Ishikawa (cell line): ENCODE measurements at regions not wholly inside any gene's neighbourhood (a gene's known extent, or its start where the extent isn't known, plus 50 kb on each side); places are given as distances from the start of the nearest gene placed in this dataset.

Experiments used
- CEBPB ChIP-seq: IDR thresholded peaks from 2 replicates; pipeline ENCODE4 v1.6.1; 2012
- REST ChIP-seq: IDR thresholded peaks from 2 replicates; pipeline ENCODE4 v1.6.1; 2012; ENCODE audit warnings: low read depth, mild to moderate bottlenecking
- TCF12 ChIP-seq: IDR thresholded peaks from 2 replicates; pipeline ENCODE4 v1.6.1; 2012; ENCODE audit warnings: low read depth
- YY1 ChIP-seq: IDR thresholded peaks from 2 replicates; pipeline ENCODE4 v1.6.1; 2012; ENCODE audit warnings: low read depth
- TF ChIP-seq, protein P1 (sequence below): IDR thresholded peaks from 2 replicates; pipeline ENCODE4 v1.6.1; 2012

GRCh38 chr5:175325681-175326080 lies 118.3 kb downstream of the DRD1 start:
- TF ChIP-seq YY1 (no peak), REST (no peak), TCF12 (no peak), CEBPB (no peak)
- TF ChIP-seq, protein P1, sequence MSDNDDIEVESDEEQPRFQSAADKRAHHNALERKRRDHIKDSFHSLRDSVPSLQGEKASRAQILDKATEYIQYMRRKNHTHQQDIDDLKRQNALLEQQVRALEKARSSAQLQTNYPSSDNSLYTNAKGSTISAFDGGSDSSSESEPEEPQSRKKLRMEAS, result no peak
